Smooth muscle cell (in vitro differentiated cells): ENCODE measurements at regions not wholly inside any gene's neighbourhood (a gene's known extent, or its start where the extent isn't known, plus 50 kb on each side); places are given as distances from the start of the nearest gene placed in this dataset.
A peak's percentile ranks its signal among the peaks of the same experiment; 100 is the strongest.

ENCODE experiments used
- DNase-seq: peaks from one replicate; lab custom pipeline; 2025; ENCODE audit not compliant: unreplicated experiment; lab: John Stamatoyannopoulos, UW
- H2AFZ ChIP-seq: fragments of 200-600 bp; sonication (generic); 2 replicates; pipeline ENCODE4 v1.6.0; 2016; ENCODE audit warnings: antibody characterized with exemption, low read depth, mild to moderate bottlenecking
- H3F3A ChIP-seq: fragments of 200-600 bp; sonication (generic); 2 replicates; pipeline ENCODE4 v1.6.0; 2017; ENCODE audit warnings: antibody characterized with exemption, low read depth
- H3K27ac ChIP-seq: fragments of 200-600 bp; sonication (generic); 2 replicates; pipeline ENCODE4 v1.5.1; 2016; ENCODE audit warnings: low read depth, mild to moderate bottlenecking
- H3K27me3 ChIP-seq: fragments of 200-600 bp; sonication (generic); 2 replicates; pipeline ENCODE4 v1.6.1; 2016; ENCODE audit warnings: low read depth, mild to moderate bottlenecking
- H3K36me3 ChIP-seq: fragments of 200-600 bp; sonication (generic); 2 replicates; pipeline ENCODE4 v1.5.1; 2016; ENCODE audit warnings: low read depth
- H3K4me1 ChIP-seq: fragments of 200-600 bp; sonication (generic); 2 replicates; pipeline ENCODE4 v1.5.1; 2016; ENCODE audit warnings: low read depth
- H3K4me2 ChIP-seq: fragments of 200-600 bp; sonication (generic); 2 replicates; pipeline ENCODE4 v1.6.0; 2016; ENCODE audit warnings: mild to moderate bottlenecking
- H3K4me3 ChIP-seq: fragments of 200-600 bp; sonication (generic); 2 replicates; pipeline ENCODE4 v1.5.1; 2016; ENCODE audit warnings: mild to moderate bottlenecking
- H3K79me2 ChIP-seq: fragments of 200-600 bp; sonication (generic); 2 replicates; pipeline ENCODE4 v1.6.0; 2016; ENCODE audit warnings: low read depth, mild to moderate bottlenecking
- H3K9ac ChIP-seq: fragments of 200-600 bp; sonication (generic); 2 replicates; pipeline ENCODE4 v1.6.0; 2016; ENCODE audit warnings: low read depth
- H3K9me3 ChIP-seq: fragments of 200-600 bp; sonication (generic); replicated peaks from 2 replicates; pipeline ENCODE4 v1.5.1; 2016; ENCODE audit warnings: low read depth
- H4K20me1 ChIP-seq: fragments of 200-600 bp; sonication (generic); 2 replicates; pipeline ENCODE4 v1.6.0; 2016; ENCODE audit warnings: low read depth
- WGBS: methylation state at CpG from one replicate; pipeline ENCODE4 v1.1.7; 2016; ENCODE audit warnings: low lambda C conversion rate; 5-methylcytosine and 5-hydroxymethylcytosine counted together
- TF ChIP-seq, protein P1 (sequence below): fragments of 200-600 bp; sonication (generic); IDR thresholded peaks from 2 replicates; pipeline ENCODE4 v1.5.1; 2017; ENCODE audit warnings: borderline replicate concordance, mild to moderate bottlenecking, antibody characterized with exemption; ENCODE audit not compliant: insufficient read depth, poor library complexity, severe bottlenecking

DNA sequence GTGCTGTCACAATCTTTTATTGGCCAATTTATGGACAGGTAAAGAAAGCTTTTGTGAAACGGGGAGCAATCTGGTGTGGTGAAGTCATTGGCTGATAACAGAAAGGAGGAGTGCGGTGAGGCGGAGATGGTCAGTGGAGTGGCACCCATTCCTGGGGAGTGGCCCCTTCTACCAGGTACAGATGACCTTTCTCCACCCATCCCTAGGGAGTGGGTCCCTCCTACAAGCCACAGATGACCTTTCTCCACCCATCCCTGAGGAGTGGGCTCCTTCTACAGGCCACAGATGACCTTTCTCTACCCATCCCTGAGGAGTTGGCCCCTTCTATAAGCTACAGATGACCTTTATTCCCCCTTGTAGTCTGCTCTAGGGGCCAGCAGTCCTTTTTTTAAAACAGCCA is 267.6 kb upstream of the IRX2 start:
- no peak for DNase-seq
- TF ChIP-seq, protein P1, sequence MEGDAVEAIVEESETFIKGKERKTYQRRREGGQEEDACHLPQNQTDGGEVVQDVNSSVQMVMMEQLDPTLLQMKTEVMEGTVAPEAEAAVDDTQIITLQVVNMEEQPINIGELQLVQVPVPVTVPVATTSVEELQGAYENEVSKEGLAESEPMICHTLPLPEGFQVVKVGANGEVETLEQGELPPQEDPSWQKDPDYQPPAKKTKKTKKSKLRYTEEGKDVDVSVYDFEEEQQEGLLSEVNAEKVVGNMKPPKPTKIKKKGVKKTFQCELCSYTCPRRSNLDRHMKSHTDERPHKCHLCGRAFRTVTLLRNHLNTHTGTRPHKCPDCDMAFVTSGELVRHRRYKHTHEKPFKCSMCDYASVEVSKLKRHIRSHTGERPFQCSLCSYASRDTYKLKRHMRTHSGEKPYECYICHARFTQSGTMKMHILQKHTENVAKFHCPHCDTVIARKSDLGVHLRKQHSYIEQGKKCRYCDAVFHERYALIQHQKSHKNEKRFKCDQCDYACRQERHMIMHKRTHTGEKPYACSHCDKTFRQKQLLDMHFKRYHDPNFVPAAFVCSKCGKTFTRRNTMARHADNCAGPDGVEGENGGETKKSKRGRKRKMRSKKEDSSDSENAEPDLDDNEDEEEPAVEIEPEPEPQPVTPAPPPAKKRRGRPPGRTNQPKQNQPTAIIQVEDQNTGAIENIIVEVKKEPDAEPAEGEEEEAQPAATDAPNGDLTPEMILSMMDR = no peak
- H3K27ac ChIP-seq = no peak overlapping the region
- H3K79me2 ChIP-seq = no peaks in the 10 kb centered on the region
- H3K4me1 ChIP-seq = no peaks in the 10 kb centered on the region
- 94% methylated on average over 3 of the region's 3 CpGs for WGBS
- H3K27me3 ChIP-seq = no peaks in the 10 kb centered on the region
- no peak overlapping the region for H3K4me2 ChIP-seq
- H3K4me3 ChIP-seq = no peak overlapping the region
- H2AFZ ChIP-seq = no peak overlapping the region
- H3K9me3 ChIP-seq = no peaks in the 10 kb centered on the region
- H4K20me1 ChIP-seq = no peaks in the 10 kb centered on the region
- no peaks in the 10 kb centered on the region for H3K36me3 ChIP-seq
- no peaks in the 10 kb centered on the region for H3F3A ChIP-seq
- no peak overlapping the region for H3K9ac ChIP-seq

DNA sequence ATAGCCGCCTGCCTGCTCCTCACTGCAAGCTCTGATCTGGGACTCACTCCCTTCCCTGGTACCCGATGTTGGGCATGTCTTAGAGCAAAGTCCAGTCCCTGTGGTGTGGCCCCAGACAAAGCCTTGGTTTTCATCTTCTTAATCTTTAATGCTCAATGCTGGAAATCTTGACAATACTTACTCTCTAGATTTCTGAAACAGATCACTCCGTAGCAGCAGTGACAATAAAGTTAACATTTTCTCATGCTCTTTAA is 260.2 kb upstream of the IRX2 start:
- Histone ChIP-seq H3K4me2 (no peak overlapping the region), H3K4me1 (no peaks in the 10 kb centered on the region), H4K20me1 (no peaks in the 10 kb centered on the region), H3F3A (no peaks in the 10 kb centered on the region), H3K9ac (no peak overlapping the region), H3K4me3 (no peak overlapping the region), H2AFZ (no peak overlapping the region), H3K79me2 (no peaks in the 10 kb centered on the region), H3K9me3 (no peaks in the 10 kb centered on the region), H3K27ac (no peak overlapping the region), H3K27me3 (no peaks in the 10 kb centered on the region), H3K36me3 (no peaks in the 10 kb centered on the region)
- WGBS = 94% methylated on average over 3 of the region's 3 CpGs
- no peak for DNase-seq
- TF ChIP-seq, protein P1 = no peak

DNA sequence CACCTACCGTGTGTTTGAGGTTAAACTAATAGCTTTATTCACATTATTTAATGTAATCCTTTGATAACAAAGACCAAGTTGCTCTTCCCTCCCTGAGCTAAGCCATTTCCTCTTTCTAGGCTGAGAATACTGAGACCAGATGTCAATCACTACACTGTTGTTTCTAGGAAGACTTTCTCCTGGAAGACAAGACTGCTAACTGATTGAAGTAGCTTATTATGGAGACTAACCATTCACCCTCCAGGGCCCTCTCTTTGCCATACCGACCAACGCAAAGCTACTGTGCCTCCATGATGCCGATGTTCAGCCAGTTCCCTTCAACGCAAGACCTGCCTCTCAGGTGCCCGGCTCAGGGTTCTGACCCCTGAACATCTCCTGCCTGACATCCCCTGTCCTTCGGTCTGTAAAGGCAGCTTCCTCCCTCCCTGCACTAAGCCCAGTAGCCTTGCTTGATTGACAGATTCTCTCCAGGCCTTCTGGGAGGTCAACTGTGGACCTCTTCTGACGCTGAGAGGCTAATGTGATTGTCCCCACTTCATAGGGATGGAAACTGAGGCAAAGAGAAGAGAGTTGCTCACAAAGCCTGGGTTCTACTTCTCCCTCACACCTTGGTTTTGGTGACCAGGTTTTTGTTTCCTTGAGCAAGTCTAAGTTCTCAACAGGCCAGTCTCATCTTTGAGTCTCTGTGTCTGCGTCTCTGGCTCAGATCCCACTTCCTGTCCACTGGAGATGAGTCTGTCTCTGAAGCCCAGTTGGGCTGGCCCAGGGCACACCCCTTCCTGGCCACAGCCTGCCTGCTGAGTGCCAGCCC is 259.7 kb upstream of the IRX2 start:
- H3K4me2 ChIP-seq = no peak overlapping the region
- 92% methylated on average over 9 of the region's 9 CpGs for WGBS
- no peak overlapping the region for H2AFZ ChIP-seq
- H4K20me1 ChIP-seq = no peaks in the 10 kb centered on the region
- no peak overlapping the region for H3K27ac ChIP-seq
- H3K4me1 ChIP-seq = no peaks in the 10 kb centered on the region
- no peaks in the 10 kb centered on the region for H3K9me3 ChIP-seq
- H3K27me3 ChIP-seq = no peaks in the 10 kb centered on the region
- no peaks in the 10 kb centered on the region for H3K36me3 ChIP-seq
- TF ChIP-seq, protein P1 = no peak
- no peaks in the 10 kb centered on the region for H3F3A ChIP-seq
- DNase-seq = no peak
- H3K9ac ChIP-seq = no peak overlapping the region
- no peaks in the 10 kb centered on the region for H3K79me2 ChIP-seq
- no peak overlapping the region for H3K4me3 ChIP-seq

DNA sequence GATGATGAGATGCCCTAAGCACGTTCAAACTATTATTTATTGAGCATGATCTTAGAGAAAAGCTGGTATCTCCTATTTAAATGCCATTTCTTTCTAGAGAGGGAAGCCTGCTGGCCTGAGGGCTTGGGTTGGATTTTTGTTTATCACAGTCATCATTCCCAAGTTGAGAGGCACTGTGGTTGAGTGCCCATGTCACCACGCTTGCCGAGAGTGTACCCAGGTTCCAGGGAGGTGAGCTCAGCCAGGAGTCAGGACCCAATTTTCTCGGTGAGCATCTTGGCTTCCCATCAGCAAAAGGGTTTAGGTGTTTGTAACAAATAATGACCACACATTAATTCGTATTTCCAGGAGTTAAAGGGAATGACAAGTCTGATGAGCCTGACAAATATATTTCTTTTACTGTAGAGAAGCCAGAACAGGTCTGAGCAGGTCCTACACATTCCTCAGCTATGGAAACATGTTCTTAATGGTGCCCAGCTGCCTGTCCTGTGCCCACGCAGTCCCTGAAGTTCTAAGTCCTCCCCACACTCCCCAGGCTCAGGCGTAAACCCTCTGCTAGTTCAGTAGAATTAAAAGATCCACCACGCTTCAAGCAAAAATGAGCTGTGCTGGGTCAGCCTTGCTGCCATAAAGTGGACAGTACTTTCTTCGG is 258.9 kb upstream of the IRX2 start:
- Histone ChIP-seq H3K79me2 (no peaks in the 10 kb centered on the region), H3K9ac (no peak overlapping the region), H3K27me3 (no peaks in the 10 kb centered on the region), H3K4me3 (no peak overlapping the region), H3K27ac (peak overlapping the region; percentile 15), H4K20me1 (no peaks in the 10 kb centered on the region), H3K36me3 (no peaks in the 10 kb centered on the region), H3K4me1 (no peaks in the 10 kb centered on the region), H3F3A (no peaks in the 10 kb centered on the region), H2AFZ (no peak overlapping the region), H3K9me3 (no peaks in the 10 kb centered on the region), H3K4me2 (no peak overlapping the region)
- TF ChIP-seq, protein P1 = no peak
- WGBS = 68% methylated on average over 9 of the region's 9 CpGs
- no peak for DNase-seq
